ENCODE measurements at regions not wholly inside any gene's neighbourhood (a gene's known extent, or its start where the extent isn't known, plus 50 kb on each side); places are given as distances from the start of the nearest gene placed in this dataset.
"Not testable (repeated sequence)": the region's sequence is repeated elsewhere in the genome, so short reads cannot be mapped to it uniquely, and the experiment has no call there.

DNA sequence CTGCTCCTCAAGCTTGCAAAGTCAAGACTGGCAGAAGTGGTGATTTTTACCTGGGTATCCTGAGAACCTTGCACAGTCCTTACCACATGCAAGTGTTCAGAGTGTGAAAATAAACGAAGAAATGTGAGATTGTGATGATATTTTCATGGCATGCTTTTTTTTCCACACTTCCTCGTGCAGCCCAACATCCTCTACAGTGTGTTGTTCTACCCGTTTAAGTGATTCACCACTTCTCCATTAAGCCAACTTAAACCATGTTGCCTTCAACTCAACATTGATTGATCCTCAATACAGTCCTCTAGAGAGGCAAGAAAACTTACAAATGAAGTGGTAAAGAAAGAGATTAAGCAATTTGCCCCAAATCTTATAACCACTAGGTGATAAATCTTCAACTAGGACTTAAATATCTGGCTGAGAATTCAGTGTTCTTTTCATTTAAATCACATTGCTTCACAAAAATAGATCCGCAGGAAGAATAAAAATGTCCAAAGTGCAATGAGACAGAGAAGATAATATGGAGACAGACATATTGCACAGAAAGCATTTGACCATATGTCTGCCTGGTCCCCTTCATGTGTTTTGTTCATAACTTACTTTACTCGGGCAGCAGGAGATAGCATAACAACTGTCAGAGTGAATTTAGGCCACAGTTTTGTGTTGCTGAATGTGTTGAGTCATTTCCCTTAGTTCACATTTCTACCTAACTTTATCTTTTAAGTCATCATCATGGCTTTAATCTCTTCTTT is 75.8 kb upstream of the PARP8 start:
- not testable (repeated sequence) for H3K4me3 ChIP-seq (ENCODE audit: low read length); H3K9ac ChIP-seq (ENCODE audit: low read length); H3K9me3 ChIP-seq (ENCODE audit: control insufficient read depth, low read length); H3K27me3 ChIP-seq (replicated peaks; ENCODE audit: control insufficient read depth, insufficient read depth, low read length); H3K36me3 ChIP-seq (ENCODE audit: control insufficient read depth, insufficient read depth, low read length, severe bottlenecking); DNase-seq (ENCODE audit: low read depth)
- peaks cover 19% of the 10 kb centered on the region for H3K4me1 ChIP-seq (ENCODE audit: control insufficient read depth, insufficient read depth, low read length)

DNA sequence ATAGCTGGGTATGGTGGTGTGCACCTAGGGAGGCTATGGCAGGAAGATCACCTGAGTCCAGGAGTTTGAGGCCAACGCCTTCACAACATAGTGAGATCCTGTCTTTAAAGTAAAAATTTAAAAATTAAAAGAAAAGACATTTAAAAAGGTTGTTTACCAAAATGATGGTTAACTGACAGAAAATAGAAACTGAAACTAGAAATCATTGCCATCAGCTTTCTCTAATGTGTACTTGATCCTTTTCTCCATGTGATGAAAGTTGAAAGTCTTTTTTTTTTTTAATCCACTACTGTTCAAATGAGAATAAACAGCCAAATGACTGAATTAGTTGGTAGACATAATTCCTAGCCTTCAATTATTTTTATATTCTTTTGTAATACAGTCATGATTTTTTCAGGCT is 75.1 kb upstream of the PARP8 start:
- not testable (repeated sequence) for H3K9ac ChIP-seq (ENCODE audit: low read length); H3K36me3 ChIP-seq (ENCODE audit: control insufficient read depth, insufficient read depth, low read length, severe bottlenecking); H3K4me3 ChIP-seq (ENCODE audit: low read length); DNase-seq (ENCODE audit: low read depth); H3K27me3 ChIP-seq (replicated peaks; ENCODE audit: control insufficient read depth, insufficient read depth, low read length); H3K9me3 ChIP-seq (ENCODE audit: control insufficient read depth, low read length)
- peaks cover 20% of the 10 kb centered on the region for H3K4me1 ChIP-seq (ENCODE audit: control insufficient read depth, insufficient read depth, low read length)

DNA sequence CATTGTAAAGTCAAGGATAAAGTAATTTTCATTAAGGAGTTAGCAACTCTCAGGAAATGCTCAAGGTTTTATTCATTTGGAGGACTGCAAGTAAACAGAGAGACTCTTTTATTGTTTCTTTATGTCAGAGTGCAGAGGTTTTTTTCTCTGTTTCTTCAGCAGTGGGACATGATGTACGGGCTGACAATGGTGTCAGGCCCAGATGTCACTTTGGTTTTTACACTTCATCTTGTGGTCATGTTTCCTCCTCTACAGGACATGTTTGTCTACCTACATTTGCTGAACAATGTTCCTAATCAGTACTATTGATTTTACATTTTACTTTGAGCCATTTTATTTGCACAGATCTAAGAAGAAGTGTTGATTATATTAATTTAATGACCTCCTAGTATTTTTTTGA is 72.8 kb upstream of the PARP8 start:
- DNase-seq (ENCODE audit: low read depth), result no peak
- H3K9me3 ChIP-seq (ENCODE audit: control insufficient read depth, low read length), result no peaks in the 10 kb centered on the region
- peaks cover 20% of the 10 kb centered on the region for H3K4me1 ChIP-seq (ENCODE audit: control insufficient read depth, insufficient read depth, low read length)
- H3K36me3 ChIP-seq (ENCODE audit: control insufficient read depth, insufficient read depth, low read length, severe bottlenecking), result no peaks in the 10 kb centered on the region
- no peaks in the 10 kb centered on the region for H3K27me3 ChIP-seq (replicated peaks; ENCODE audit: control insufficient read depth, insufficient read depth, low read length)
- H3K4me3 ChIP-seq (ENCODE audit: low read length), result no peak overlapping the region
- no peak overlapping the region for H3K9ac ChIP-seq (ENCODE audit: low read length)

DNA sequence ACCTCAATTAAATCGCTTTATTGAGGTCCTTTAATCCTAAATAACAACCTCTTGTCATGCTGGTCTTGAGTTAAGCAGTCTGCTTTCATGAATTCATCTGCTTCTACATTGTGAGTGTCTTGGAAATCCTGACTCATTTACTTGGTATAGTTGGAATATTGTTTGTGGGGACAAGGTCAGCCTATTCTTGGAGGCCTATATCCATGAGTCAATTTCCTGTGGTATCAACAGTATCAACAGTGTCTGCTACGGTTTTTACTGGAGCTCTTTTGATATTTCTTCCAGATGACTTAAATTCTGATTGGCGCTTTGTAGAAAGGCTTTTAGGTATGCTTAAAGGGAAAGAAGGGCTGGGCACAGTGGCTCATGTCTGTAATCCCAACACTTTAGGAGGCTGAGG is 71.2 kb upstream of the PARP8 start:
- peak; percentile 1 for DNase-seq (ENCODE audit: low read depth)
- H3K9me3 ChIP-seq (ENCODE audit: control insufficient read depth, low read length), result no peaks in the 10 kb centered on the region
- no peaks in the 10 kb centered on the region for H3K36me3 ChIP-seq (ENCODE audit: control insufficient read depth, insufficient read depth, low read length, severe bottlenecking)
- H3K9ac ChIP-seq (ENCODE audit: low read length), result peak overlapping the region; percentile 40
- H3K4me3 ChIP-seq (ENCODE audit: low read length), result no peak overlapping the region
- H3K27me3 ChIP-seq (replicated peaks; ENCODE audit: control insufficient read depth, insufficient read depth, low read length), result no peaks in the 10 kb centered on the region
- peaks cover 20% of the 10 kb centered on the region for H3K4me1 ChIP-seq (ENCODE audit: control insufficient read depth, insufficient read depth, low read length)

DNA sequence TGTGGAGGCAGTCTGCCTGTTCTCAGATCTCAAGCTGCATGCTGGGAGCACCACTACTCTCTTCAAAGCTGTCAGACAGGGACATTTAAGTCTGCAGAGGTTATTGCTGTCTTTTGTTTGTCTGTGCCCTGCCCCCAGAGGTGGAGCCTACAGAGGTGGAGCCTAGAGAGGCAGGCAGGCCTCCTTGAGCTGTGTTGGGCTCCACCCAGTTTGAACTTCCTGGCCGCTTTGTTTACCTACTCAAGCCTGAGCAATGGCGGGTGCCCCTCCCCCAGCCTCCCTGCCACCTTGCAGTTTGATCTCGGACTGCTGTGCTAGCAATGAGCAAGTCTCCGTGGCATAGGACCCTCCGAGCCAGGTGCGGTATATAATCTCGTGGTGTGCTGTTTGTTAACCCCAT is 64.9 kb upstream of the PARP8 start:
- not testable (repeated sequence) for H3K36me3 ChIP-seq (ENCODE audit: control insufficient read depth, insufficient read depth, low read length, severe bottlenecking); H3K9me3 ChIP-seq (ENCODE audit: control insufficient read depth, low read length); H3K4me1 ChIP-seq (ENCODE audit: control insufficient read depth, insufficient read depth, low read length); H3K9ac ChIP-seq (ENCODE audit: low read length); H3K27me3 ChIP-seq (replicated peaks; ENCODE audit: control insufficient read depth, insufficient read depth, low read length); H3K4me3 ChIP-seq (ENCODE audit: low read length); DNase-seq (ENCODE audit: low read depth)

DNA sequence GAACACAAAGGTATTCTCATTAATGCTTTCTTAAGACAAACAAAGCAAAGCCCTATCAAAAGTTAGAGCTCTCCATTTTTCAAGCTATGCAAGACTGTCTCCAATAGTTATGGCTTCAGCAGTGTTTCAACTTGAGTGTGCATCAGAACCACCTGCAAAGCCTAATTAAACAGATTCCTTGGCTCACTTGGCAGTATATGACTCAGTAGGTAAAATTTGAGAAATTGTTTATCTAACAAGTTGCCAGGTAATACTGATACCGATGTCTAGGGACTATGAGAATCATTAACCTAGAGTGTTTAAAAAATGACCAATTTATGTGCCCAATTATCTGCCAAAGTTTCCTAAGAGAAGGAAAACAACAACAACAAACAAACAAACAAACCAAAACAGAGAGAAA is 60.3 kb upstream of the PARP8 start:
- no peak overlapping the region for H3K4me3 ChIP-seq (ENCODE audit: low read length)
- no peaks in the 10 kb centered on the region for H3K9me3 ChIP-seq (ENCODE audit: control insufficient read depth, low read length)

DNA sequence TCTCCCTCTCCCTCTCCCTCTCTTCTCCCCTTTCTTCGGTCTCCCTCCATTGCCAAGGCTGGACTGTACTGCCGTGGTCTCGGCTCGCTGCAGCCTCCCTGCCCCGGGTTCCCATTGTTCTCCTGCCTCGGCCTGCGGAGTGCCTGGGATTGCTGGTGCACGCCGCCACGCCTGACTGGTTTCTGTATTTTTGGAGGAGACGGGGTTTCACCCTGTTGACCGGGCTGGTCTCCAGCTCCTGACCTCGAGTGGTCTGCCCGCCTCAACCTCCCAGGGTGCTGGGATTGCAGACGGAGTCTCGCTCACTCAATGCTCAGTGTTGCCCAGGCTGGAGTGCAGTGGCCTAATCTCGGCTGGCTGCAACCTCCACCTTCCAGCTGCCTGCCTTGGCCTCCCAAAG is 59.0 kb upstream of the PARP8 start:
- H3K9ac ChIP-seq (ENCODE audit: low read length); H3K4me3 ChIP-seq (ENCODE audit: low read length); H3K27me3 ChIP-seq (replicated peaks; ENCODE audit: control insufficient read depth, insufficient read depth, low read length); H3K36me3 ChIP-seq (ENCODE audit: control insufficient read depth, insufficient read depth, low read length, severe bottlenecking); DNase-seq (ENCODE audit: low read depth); H3K9me3 ChIP-seq (ENCODE audit: control insufficient read depth, low read length); H3K4me1 ChIP-seq (ENCODE audit: control insufficient read depth, insufficient read depth, low read length): not testable (repeated sequence)

More for the DNA sequence above, 60.3 kb upstream of the PARP8 start:
- no peak for DNase-seq (ENCODE audit: low read depth)
- Histone ChIP-seq H3K36me3 (ENCODE audit: control insufficient read depth, insufficient read depth, low read length, severe bottlenecking) (no peaks in the 10 kb centered on the region), H3K27me3 (replicated peaks; ENCODE audit: control insufficient read depth, insufficient read depth, low read length) (no peaks in the 10 kb centered on the region), H3K4me1 (ENCODE audit: control insufficient read depth, insufficient read depth, low read length) (peaks cover 3% of the 10 kb centered on the region), H3K9ac (ENCODE audit: low read length) (no peak overlapping the region)

DNA sequence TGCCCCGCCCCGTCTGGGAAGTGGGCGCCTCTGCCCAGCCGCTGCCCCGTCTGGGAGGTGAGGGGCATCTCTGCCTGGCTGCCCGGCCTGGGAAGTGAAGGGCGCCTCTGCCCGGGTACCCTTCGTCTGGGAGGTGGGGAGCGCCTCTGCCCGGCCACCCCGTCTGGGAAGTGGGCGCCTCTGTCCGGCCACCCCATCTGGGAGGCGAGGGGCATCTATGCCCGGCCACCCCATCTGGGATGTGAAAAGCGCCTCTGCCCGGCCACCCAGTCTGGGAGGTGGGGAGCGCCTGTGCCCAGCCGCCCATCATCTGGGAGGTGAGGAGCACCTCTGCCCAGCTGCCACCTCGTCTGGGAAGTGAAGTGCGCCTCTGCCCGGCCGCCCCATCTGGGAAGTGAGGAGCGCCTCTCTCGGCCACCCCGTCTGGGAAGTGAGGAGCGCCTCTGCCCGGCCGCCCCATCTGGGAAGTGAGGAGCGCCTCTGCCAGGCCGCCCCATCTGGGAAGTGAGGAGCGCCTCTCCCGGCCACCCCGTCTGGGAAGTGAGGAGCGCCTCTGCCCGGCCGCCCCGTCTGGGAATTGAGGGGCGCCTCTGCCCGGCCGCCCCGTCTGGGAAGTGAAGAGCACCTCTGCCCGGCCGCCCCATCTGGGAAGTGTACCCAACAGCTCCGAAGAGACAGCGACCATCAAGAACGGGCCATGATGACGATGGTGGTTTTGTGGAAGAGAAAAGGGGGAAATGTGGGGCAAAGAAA is 58.3 kb upstream of the PARP8 start:
- not testable (repeated sequence) for H3K9ac ChIP-seq (ENCODE audit: low read length); H3K4me3 ChIP-seq (ENCODE audit: low read length); H3K4me1 ChIP-seq (ENCODE audit: control insufficient read depth, insufficient read depth, low read length); H3K9me3 ChIP-seq (ENCODE audit: control insufficient read depth, low read length); H3K27me3 ChIP-seq (replicated peaks; ENCODE audit: control insufficient read depth, insufficient read depth, low read length); DNase-seq (ENCODE audit: low read depth); H3K36me3 ChIP-seq (ENCODE audit: control insufficient read depth, insufficient read depth, low read length, severe bottlenecking)

DNA sequence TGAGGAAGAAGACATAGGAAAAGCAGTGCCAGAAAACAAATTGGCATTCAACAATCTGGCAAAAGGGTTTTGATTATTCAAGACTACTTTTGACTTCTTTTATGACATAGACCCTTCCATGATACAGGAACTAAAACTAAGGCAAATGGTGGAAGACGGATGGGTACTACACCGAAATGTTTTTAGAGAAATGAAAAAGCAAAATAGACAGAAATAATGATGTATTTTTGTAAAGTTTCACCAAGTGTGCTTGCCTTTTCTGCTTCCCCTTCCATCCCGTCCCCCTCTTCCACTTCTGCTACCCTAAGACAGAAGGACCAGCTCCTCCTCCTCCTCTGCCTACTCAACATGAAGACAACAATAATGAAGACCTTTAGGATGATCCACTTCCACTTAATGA is 53.4 kb upstream of the PARP8 start:
- H3K4me3 ChIP-seq (ENCODE audit: low read length); DNase-seq (ENCODE audit: low read depth); H3K36me3 ChIP-seq (ENCODE audit: control insufficient read depth, insufficient read depth, low read length, severe bottlenecking); H3K9ac ChIP-seq (ENCODE audit: low read length); H3K27me3 ChIP-seq (replicated peaks; ENCODE audit: control insufficient read depth, insufficient read depth, low read length); H3K4me1 ChIP-seq (ENCODE audit: control insufficient read depth, insufficient read depth, low read length); H3K9me3 ChIP-seq (ENCODE audit: control insufficient read depth, low read length): not testable (repeated sequence)
